ENCODE measurements at regions not wholly inside any gene's neighbourhood (a gene's known extent, or its start where the extent isn't known, plus 50 kb on each side); places are given as distances from the start of the nearest gene placed in this dataset.

GRCh38 chr10:111998728-111999127 is 184.8 kb downstream of the GPAM start:
- TF ChIP-seq CTCF (IDR thresholded peaks at IDR 0.05) (no peak), POLR2A (IDR thresholded peaks at IDR 0.05) (no peak)

Data from lower leg skin (tissue), 3 donors.